Neural progenitor cell (in vitro differentiated cells): ENCODE measurements at regions not wholly inside any gene's neighbourhood (a gene's known extent, or its start where the extent isn't known, plus 50 kb on each side); places are given as distances from the start of the nearest gene placed in this dataset.

Experiments
- DNase-seq: peaks from one replicate; pipeline ENCODE4 v3.0.0-alpha.2; 2016; ENCODE audit warnings: low spot score
- H2AFZ ChIP-seq: fragments of 200-600 bp; sonication (generic); replicated peaks from 2 replicates; pipeline ENCODE4 v1.6.1; 2016; ENCODE audit warnings: antibody characterized with exemption
- H3F3A ChIP-seq: fragments of 200-600 bp; sonication (generic); 2 replicates; pipeline ENCODE4 v1.6.1; 2016; ENCODE audit warnings: antibody characterized with exemption, low read depth
- H3K27ac ChIP-seq: fragments of 200-600 bp; sonication (generic); 2 replicates; pipeline ENCODE4 v1.5.1; 2016; ENCODE audit warnings: mild to moderate bottlenecking
- H3K27me3 ChIP-seq: fragments of 200-600 bp; sonication (generic); 2 replicates; pipeline ENCODE4 v1.6.1; 2016; ENCODE audit warnings: mild to moderate bottlenecking, moderate library complexity
- H3K36me3 ChIP-seq: fragments of 200-600 bp; sonication (generic); 2 replicates; pipeline ENCODE4 v1.5.1; 2016
- H3K4me1 ChIP-seq: fragments of 200-600 bp; sonication (generic); 2 replicates; pipeline ENCODE4 v1.6.1; 2016; ENCODE audit warnings: mixed run types
- H3K4me2 ChIP-seq: fragments of 200-600 bp; sonication (generic); 2 replicates; pipeline ENCODE4 v1.6.1; 2016
- H3K4me3 ChIP-seq: fragments of 200-600 bp; sonication (generic); 2 replicates; pipeline ENCODE4 v1.5.1; 2016
- H3K79me2 ChIP-seq: fragments of 200-600 bp; sonication (generic); 2 replicates; pipeline ENCODE4 v1.6.1; 2016; ENCODE audit warnings: low read depth
- H3K9ac ChIP-seq: fragments of 200-600 bp; sonication (generic); 2 replicates; pipeline ENCODE4 v1.6.1; 2016
- H3K9me3 ChIP-seq: fragments of 200-600 bp; sonication (generic); 2 replicates; pipeline ENCODE4 v1.5.1; 2016; ENCODE audit warnings: low read depth
- H4K20me1 ChIP-seq: fragments of 200-600 bp; sonication (generic); 2 replicates; pipeline ENCODE4 v1.6.1; 2016; ENCODE audit warnings: low read depth
- H3K27ac Mint-ChIP-seq: 3 replicates; pipeline ENCODE4 v1.8.0; 2021; ENCODE audit warnings: mixed read lengths
- H3K27me3 Mint-ChIP-seq: 2 replicates; pipeline ENCODE4 v1.8.0; 2022; ENCODE audit warnings: low read depth, mild to moderate bottlenecking, inconsistent platforms, moderate library complexity, mixed read lengths; ENCODE audit not compliant: insufficient read depth
- H3K36me3 Mint-ChIP-seq: 3 replicates; pipeline ENCODE4 v1.8.0; 2021; ENCODE audit warnings: mixed read lengths
- H3K4me1 Mint-ChIP-seq: 3 replicates; pipeline ENCODE4 v1.8.0; 2021; ENCODE audit warnings: mixed read lengths
- H3K4me3 Mint-ChIP-seq: 3 replicates; pipeline ENCODE4 v1.8.0; 2021; ENCODE audit warnings: mild to moderate bottlenecking, moderate library complexity, mixed read lengths
- H3K9me3 Mint-ChIP-seq: 3 replicates; pipeline ENCODE4 v1.8.0; 2020; ENCODE audit warnings: mixed read lengths
- EZH2 ChIP-seq: fragments of 200-600 bp; sonication (generic); IDR thresholded peaks from 2 replicates; pipeline ENCODE4 v1.6.1; 2017; ENCODE audit warnings: antibody characterized with exemption, mild to moderate bottlenecking, moderate library complexity
- EZH2phosphoT487 ChIP-seq: fragments of 200-600 bp; sonication (generic); IDR thresholded peaks from 2 replicates; pipeline ENCODE4 v1.6.1; 2017; ENCODE audit warnings: antibody characterized with exemption
- TF ChIP-seq, protein P1 (sequence below): fragments of 200-600 bp; sonication (generic); IDR thresholded peaks from 2 replicates; pipeline ENCODE4 v1.5.1; 2017; ENCODE audit warnings: antibody characterized with exemption, mild to moderate bottlenecking

DNA sequence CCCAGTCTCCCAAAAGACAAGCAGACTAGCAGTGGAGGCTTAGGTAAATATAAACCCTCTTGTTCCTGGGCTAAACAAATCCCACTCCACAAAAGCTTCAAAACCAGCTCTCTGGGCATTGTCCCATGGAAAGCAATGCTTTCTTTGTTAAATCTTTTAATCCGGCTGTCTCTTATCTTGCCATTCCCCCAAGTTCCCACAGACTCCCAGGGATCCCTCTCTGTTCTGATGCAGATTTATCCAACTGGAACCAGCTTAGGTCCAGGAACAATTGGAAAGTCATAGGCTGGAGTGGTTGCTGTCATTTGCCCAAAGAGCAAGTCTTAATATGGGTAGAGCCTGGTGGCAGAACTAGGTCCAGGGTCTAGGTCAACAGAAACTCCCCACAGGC lies 110.1 kb upstream of the ATP1A1 start:
- H3K27ac ChIP-seq, result peak overlapping the region; percentile 75
- no peaks in the 10 kb centered on the region for H3K36me3 ChIP-seq
- no peaks in the 10 kb centered on the region for H3K79me2 ChIP-seq
- H4K20me1 ChIP-seq, result no peaks in the 10 kb centered on the region
- Mint-ChIP-seq H3K4me1 (peaks cover 26% of the 10 kb centered on the region), H3K36me3 (no peaks in the 10 kb centered on the region), H3K4me3 (no peak overlapping the region), H3K9me3 (no peaks in the 10 kb centered on the region), H3K27me3 (peaks cover 5% of the 10 kb centered on the region), H3K27ac (peak overlapping the region; percentile 92)
- H3K9ac ChIP-seq, result no peak overlapping the region
- no peak overlapping the region for H2AFZ ChIP-seq
- DNase-seq, result peak; percentile 83
- H3K4me1 ChIP-seq, result peaks cover 26% of the 10 kb centered on the region
- no peak overlapping the region for H3K4me3 ChIP-seq
- no peaks in the 10 kb centered on the region for H3K27me3 ChIP-seq
- no peak overlapping the region for H3K4me2 ChIP-seq
- H3F3A ChIP-seq, result peaks cover 14% of the 10 kb centered on the region
- H3K9me3 ChIP-seq, result no peaks in the 10 kb centered on the region
- TF ChIP-seq, protein P1, sequence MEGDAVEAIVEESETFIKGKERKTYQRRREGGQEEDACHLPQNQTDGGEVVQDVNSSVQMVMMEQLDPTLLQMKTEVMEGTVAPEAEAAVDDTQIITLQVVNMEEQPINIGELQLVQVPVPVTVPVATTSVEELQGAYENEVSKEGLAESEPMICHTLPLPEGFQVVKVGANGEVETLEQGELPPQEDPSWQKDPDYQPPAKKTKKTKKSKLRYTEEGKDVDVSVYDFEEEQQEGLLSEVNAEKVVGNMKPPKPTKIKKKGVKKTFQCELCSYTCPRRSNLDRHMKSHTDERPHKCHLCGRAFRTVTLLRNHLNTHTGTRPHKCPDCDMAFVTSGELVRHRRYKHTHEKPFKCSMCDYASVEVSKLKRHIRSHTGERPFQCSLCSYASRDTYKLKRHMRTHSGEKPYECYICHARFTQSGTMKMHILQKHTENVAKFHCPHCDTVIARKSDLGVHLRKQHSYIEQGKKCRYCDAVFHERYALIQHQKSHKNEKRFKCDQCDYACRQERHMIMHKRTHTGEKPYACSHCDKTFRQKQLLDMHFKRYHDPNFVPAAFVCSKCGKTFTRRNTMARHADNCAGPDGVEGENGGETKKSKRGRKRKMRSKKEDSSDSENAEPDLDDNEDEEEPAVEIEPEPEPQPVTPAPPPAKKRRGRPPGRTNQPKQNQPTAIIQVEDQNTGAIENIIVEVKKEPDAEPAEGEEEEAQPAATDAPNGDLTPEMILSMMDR, result no peak
- peak; percentile 38 for TF ChIP-seq EZH2phosphoT487

DNA sequence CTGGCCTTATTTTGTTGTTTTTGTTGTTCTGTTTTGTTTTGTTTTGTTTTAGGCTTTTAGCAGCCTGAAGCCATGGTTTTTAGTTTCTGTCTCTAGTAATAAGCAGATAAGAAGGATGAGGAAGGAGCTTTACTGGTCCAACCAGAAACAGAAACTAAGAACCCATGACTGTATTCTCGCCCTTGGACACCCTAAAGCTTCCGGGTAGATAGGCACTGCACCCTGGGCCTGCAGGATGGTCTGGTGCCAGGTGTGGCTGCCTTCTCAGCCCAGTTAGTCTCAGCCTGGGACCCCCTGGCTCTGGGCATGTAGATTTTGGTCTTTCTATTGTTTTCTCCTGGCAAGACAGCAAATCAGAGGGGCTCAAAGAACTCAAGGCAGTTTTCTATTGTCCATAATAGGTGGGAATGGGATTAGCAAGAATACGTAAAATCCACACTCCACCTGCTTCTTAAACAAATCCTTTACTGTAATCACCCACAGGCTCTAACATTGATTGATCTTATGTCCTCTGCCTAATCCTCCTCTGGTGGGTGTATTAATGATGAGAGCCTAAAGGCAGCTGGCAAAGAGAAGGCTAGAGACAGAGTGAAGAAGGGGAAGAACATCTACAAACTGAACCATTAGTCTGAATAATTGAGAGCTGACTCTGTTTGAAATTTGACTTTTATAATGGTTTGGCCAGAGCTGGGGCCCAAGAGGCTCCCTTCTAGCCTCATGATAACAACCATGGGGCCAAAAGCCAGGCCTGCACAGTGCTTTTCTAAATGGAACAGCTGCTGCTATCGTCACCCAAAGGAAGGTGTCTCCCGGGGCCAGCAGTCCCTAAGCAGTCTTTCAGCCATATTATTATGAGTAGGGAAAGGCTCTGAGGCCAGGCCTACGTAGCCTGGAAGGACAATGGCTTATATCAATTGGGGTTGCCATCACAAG lies 106.8 kb upstream of the ATP1A1 start:
- H3K27ac ChIP-seq, result no peak overlapping the region
- Mint-ChIP-seq H3K27ac (no peak overlapping the region), H3K4me3 (no peak overlapping the region), H3K4me1 (peaks cover 20% of the 10 kb centered on the region), H3K36me3 (no peaks in the 10 kb centered on the region), H3K9me3 (no peaks in the 10 kb centered on the region), H3K27me3 (peaks cover 7% of the 10 kb centered on the region)
- TF ChIP-seq EZH2phosphoT487, result no peak
- no peak for TF ChIP-seq EZH2
- TF ChIP-seq, protein P1, result no peak
- H3K36me3 ChIP-seq, result no peaks in the 10 kb centered on the region
- peaks cover 14% of the 10 kb centered on the region for H3F3A ChIP-seq
- H3K79me2 ChIP-seq, result no peaks in the 10 kb centered on the region
- H3K9ac ChIP-seq, result no peak overlapping the region
- no peak overlapping the region for H2AFZ ChIP-seq
- H3K27me3 ChIP-seq, result no peaks in the 10 kb centered on the region
- H3K4me2 ChIP-seq, result no peak overlapping the region
- no peaks in the 10 kb centered on the region for H4K20me1 ChIP-seq
- no peak overlapping the region for H3K4me3 ChIP-seq
- peaks cover 20% of the 10 kb centered on the region for H3K4me1 ChIP-seq
- no peak for DNase-seq
- no peaks in the 10 kb centered on the region for H3K9me3 ChIP-seq

GRCh38 chr1:116266864-116267212 lies 106.2 kb upstream of the ATP1A1 start:
- Histone ChIP-seq H3K9me3 (no peaks in the 10 kb centered on the region), H3K27ac (no peak overlapping the region), H3K36me3 (no peaks in the 10 kb centered on the region), H3K9ac (no peak overlapping the region), H3K4me1 (peaks cover 14% of the 10 kb centered on the region), H4K20me1 (no peaks in the 10 kb centered on the region), H3F3A (peaks cover 14% of the 10 kb centered on the region), H3K4me2 (no peak overlapping the region), H2AFZ (no peak overlapping the region), H3K4me3 (no peak overlapping the region), H3K79me2 (no peaks in the 10 kb centered on the region), H3K27me3 (no peaks in the 10 kb centered on the region)
- TF ChIP-seq EZH2phosphoT487, result no peak
- no peak for TF ChIP-seq EZH2
- TF ChIP-seq, protein P1, result no peak
- no peak for DNase-seq
- Mint-ChIP-seq H3K27ac (no peak overlapping the region), H3K9me3 (no peaks in the 10 kb centered on the region), H3K36me3 (no peaks in the 10 kb centered on the region), H3K4me3 (no peak overlapping the region), H3K4me1 (peaks cover 16% of the 10 kb centered on the region), H3K27me3 (peaks cover 7% of the 10 kb centered on the region)
